HepG2 (cell line): ENCODE measurements at regions not wholly inside any gene's neighbourhood (a gene's known extent, or its start where the extent isn't known, plus 50 kb on each side); places are given as distances from the start of the nearest gene placed in this dataset.

Source experiments
- ATAC-seq: fragments of 200-7000 bp; cut with Tn5 transposase; 3 replicates; pipeline ENCODE4 v1.9.1; 2020; ENCODE audit warnings: mild to moderate bottlenecking, moderate library complexity
- BruUV-seq: library from RNA; stranded (reverse); fragments of 400-500 nt; replicated peaks from 2 replicates; lab custom pipeline; 2021; lab: Mats Ljungman, UMichigan
- CTCF ChIA-PET: fragments of 300-600 bp; formaldehyde crosslinking; extraction: SDS; loops from one replicate; lab custom pipeline; 2021; ENCODE audit warnings: low total read pairs, inconsistent platforms, low intra/inter-chr PET ratio; lab: Yijun Ruan, JAX
- POLR2A ChIA-PET: fragments of 350-600 bp; sonication (Branson Sonifier 250); formaldehyde crosslinking; loops from one replicate; lab custom pipeline; 2020; ENCODE audit warnings: antibody characterized with exemption, inconsistent platforms; lab: Yijun Ruan, JAX
- DNase-seq: peaks from one replicate; pipeline ENCODE4 v3.0.0-alpha.2; 2015; ENCODE audit warnings: low spot score
- FAIRE-seq: peaks from 3 replicates; lab custom pipeline; 2011; peaks lifted over from hg19 to GRCh38; lab: Jason Lieb, UNC
- H2AFZ ChIP-seq: one replicate; pipeline ENCODE4 v1.6.1; 2011; ENCODE audit warnings: low read length, inconsistent platforms
- H3K27ac ChIP-seq: fragments of 300-600 bp; 3 replicates; pipeline ENCODE4 v1.8.0; 2011; ENCODE audit warnings: mixed run types, mild to moderate bottlenecking, mixed read lengths, low read length, inconsistent platforms; ENCODE audit not compliant: insufficient read depth; ENCODE audit errors: extremely low read length
- H3K27me3 ChIP-seq, 2 experiments: fragments of 200-600 bp in 1 of 2; 2 replicates in 1 of 2; 3 replicates in 1 of 2; pipeline versions ENCODE4 v1.6.0 to v1.8.0; 2011; ENCODE audit warnings: low read length in 2 of 2, mild to moderate bottlenecking in 2 of 2, moderate library complexity in 2 of 2, inconsistent platforms in 1 of 2; ENCODE audit not compliant: insufficient read depth in 2 of 2, control insufficient read depth in 1 of 2
- H3K36me3 ChIP-seq, 2 experiments: fragments of 200-600 bp in 1 of 2; replicated peaks in 1 of 2; 2 replicates in 1 of 2; 3 replicates in 1 of 2; pipeline versions ENCODE4 v1.5.1 to v1.8.0; 2011; ENCODE audit warnings: low read length in 2 of 2, inconsistent platforms in 1 of 2; ENCODE audit not compliant: insufficient read depth in 2 of 2, control insufficient read depth in 1 of 2
- H3K4me1 ChIP-seq: 2 replicates; pipeline ENCODE4 v1.5.1; 2012; ENCODE audit warnings: low read length, inconsistent platforms; ENCODE audit not compliant: insufficient read depth
- H3K4me2 ChIP-seq: 2 replicates; pipeline ENCODE4 v1.6.0; 2011; ENCODE audit warnings: low read depth, low read length, inconsistent platforms
- H3K4me3 ChIP-seq, 3 experiments: fragments of 200-600 bp in 1 of 3; sonication (generic), shearing (Covaris generic) in 1 of 3; replicated peaks in 1 of 3; 2 replicates each; pipeline ENCODE4 v1.5.1; 2011 to 2016; ENCODE audit warnings: low read length in 3 of 3, inconsistent platforms in 2 of 3, low read depth in 2 of 3, mild to moderate bottlenecking in 2 of 3, control low read depth in 1 of 3, mixed read lengths in 1 of 3; ENCODE audit not compliant: insufficient read depth in 1 of 3
- H3K79me2 ChIP-seq: one replicate; pipeline ENCODE4 v1.6.1; 2011; ENCODE audit warnings: low read length, inconsistent platforms; ENCODE audit not compliant: insufficient read depth
- H3K9ac ChIP-seq: 2 replicates; pipeline ENCODE4 v1.6.0; 2011; ENCODE audit warnings: mild to moderate bottlenecking, low read depth, low read length, inconsistent platforms; ENCODE audit not compliant: insufficient read depth
- H3K9me3 ChIP-seq: 2 replicates; pipeline ENCODE4 v1.5.1; 2012; ENCODE audit warnings: mild to moderate bottlenecking, low read length
- H4K20me1 ChIP-seq: 2 replicates; pipeline ENCODE4 v1.6.0; 2011; ENCODE audit warnings: inconsistent platforms, mild to moderate bottlenecking, low read length, moderate library complexity; ENCODE audit not compliant: insufficient read depth
- ARNT2 ChIP-seq: sonication (generic); formaldehyde crosslinking; IDR thresholded peaks from 2 replicates; pipeline ENCODE4 v1.8.0; 2022; ENCODE audit warnings: mild to moderate bottlenecking, low read depth, missing genetic modification reagents, moderate library complexity
- BCLAF1 ChIP-seq: fragments of 450-650 bp; IDR thresholded peaks from 2 replicates; pipeline ENCODE4 v1.6.1; 2017; ENCODE audit warnings: mild to moderate bottlenecking
- HDAC1 ChIP-seq: sonication (generic); formaldehyde crosslinking; IDR thresholded peaks from 2 replicates; pipeline ENCODE4 v1.5.1; 2020; ENCODE audit warnings: mild to moderate bottlenecking, missing genetic modification reagents
- MAZ ChIP-seq, 2 experiments: sonication (generic) in 1 of 2; formaldehyde crosslinking in 1 of 2; IDR thresholded peaks; 2 replicates each; pipeline versions ENCODE4 v1.5.0 to v1.6.1; 2012 to 2020; ENCODE audit warnings: low read depth in 2 of 2, mild to moderate bottlenecking in 2 of 2, borderline replicate concordance in 1 of 2, improper control_type of control experiment in 1 of 2, low read length in 1 of 2, missing genetic modification reagents in 1 of 2, moderate library complexity in 1 of 2
- POGZ ChIP-seq: sonication (generic); formaldehyde crosslinking; IDR thresholded peaks from 2 replicates; pipeline ENCODE4 v1.4.0; 2020; ENCODE audit warnings: mild to moderate bottlenecking, missing genetic modification reagents
- TRIM22 ChIP-seq: fragments of 450-650 bp; IDR thresholded peaks from 2 replicates; pipeline ENCODE4 v1.6.1; 2017
- ZNF138 ChIP-seq: sonication (generic); formaldehyde crosslinking; IDR thresholded peaks from 2 replicates; pipeline ENCODE4 v1.5.0; 2020; ENCODE audit warnings: mild to moderate bottlenecking, low read depth, missing genetic modification reagents
- ZNF17 ChIP-seq: sonication (generic); formaldehyde crosslinking; IDR thresholded peaks from 2 replicates; pipeline ENCODE4 v1.5.0; 2020; ENCODE audit warnings: mild to moderate bottlenecking, missing genetic modification reagents
- ZNF224 ChIP-seq: sonication (generic); formaldehyde crosslinking; IDR thresholded peaks from 2 replicates; pipeline ENCODE4 v1.5.0; 2020; ENCODE audit warnings: mild to moderate bottlenecking, missing genetic modification reagents
- ZNF276 ChIP-seq: sonication (generic); formaldehyde crosslinking; IDR thresholded peaks from 2 replicates; pipeline ENCODE4 v1.4.0; 2020; ENCODE audit warnings: mild to moderate bottlenecking, low read depth, missing genetic modification reagents
- ZNF329 ChIP-seq: sonication (generic); formaldehyde crosslinking; IDR thresholded peaks from 2 replicates; pipeline ENCODE4 v1.9.0; 2021; ENCODE audit warnings: low read depth, mild to moderate bottlenecking, missing genetic modification reagents
- ZNF367 ChIP-seq: sonication (generic); formaldehyde crosslinking; IDR thresholded peaks from 2 replicates; pipeline ENCODE4 v1.4.0; 2020; ENCODE audit warnings: missing genetic modification reagents, borderline replicate concordance
- ZNF580 ChIP-seq: IDR thresholded peaks from 2 replicates; pipeline ENCODE4 v1.6.1; 2016; ENCODE audit warnings: low read depth, borderline replicate concordance
- ZSCAN25 ChIP-seq: sonication (generic); formaldehyde crosslinking; IDR thresholded peaks from 2 replicates; pipeline ENCODE4 v1.8.0; 2022; ENCODE audit warnings: mild to moderate bottlenecking, missing genetic modification reagents
- WGBS: methylation state at CpG from one replicate; pipeline ENCODE4 v1.1.6; 2017; ENCODE audit warnings: low lambda C conversion rate; 5-methylcytosine and 5-hydroxymethylcytosine counted together
- in situ Hi-C: cut with HindIII; loops from 2 replicates; pipeline ENCODE4 v1.10.0; 2017; ENCODE audit warnings: low pct_unique_long_range_greater_than_20kb; ENCODE audit not compliant: extremely low pct_ligation_motif_present
- intact Hi-C: fragments of 100-400 bp; cut with micrococcal nuclease; formaldehyde crosslinking; loops from one replicate; pipeline ENCODE4 v1.10.0; 2022; ENCODE audit not compliant: unreplicated experiment

- no peak for TF ChIP-seq ZNF276 (CRISPR knock-in tag)
- TF ChIP-seq BCLAF1: no peak
- TF ChIP-seq ZSCAN25 (CRISPR knock-in tag): no peak
- no peak for TF ChIP-seq POGZ
- no peak for TF ChIP-seq ARNT2 (CRISPR knock-in tag)
- TF ChIP-seq ZNF17: no peak
- no peak for TF ChIP-seq ZNF138 (CRISPR knock-in tag)
These were observed 860.8 kb downstream of the BRINP3 start (continued) for GRCh38 chr1:189616893-189617292.

- H3K27me3 ChIP-seq: no peaks in the 10 kb centered on the region; a peak in 1 of 5 replicates
- no peak for TF ChIP-seq ZNF329 (CRISPR knock-in tag)
- no peak for TF ChIP-seq HDAC1
- TF ChIP-seq TRIM22: no peak
- no peak for TF ChIP-seq MAZ (IDR thresholded peaks at IDR 0.05; ENCODE audit: borderline replicate concordance, low read depth, low read length)
- TF ChIP-seq MAZ (CRISPR knock-in tag; IDR thresholded peaks at IDR 0.05; ENCODE audit: low read depth): no peak
- TF ChIP-seq ZNF224 (CRISPR knock-in tag): no peak
- TF ChIP-seq ZNF580 (CRISPR knock-in tag): no peak
- TF ChIP-seq ZNF367: no peak
- CTCF ChIA-PET: no interaction called here
- no peaks in the 10 kb centered on the region for H4K20me1 ChIP-seq
- no peaks in the 10 kb centered on the region for H3K4me1 ChIP-seq
- no peak overlapping the region for H3K4me2 ChIP-seq
- FAIRE-seq: no peak
- 0% methylated on average over 3 of the region's 3 CpGs for WGBS
- no peak overlapping the region for H3K4me3 ChIP-seq
- H3K27ac ChIP-seq: no peak overlapping the region
- BruUV-seq: no TSS peak
- intact Hi-C loops (loop anchor here (5.0 kb wide), 1 partner anchor 1492 kb away; no protein-coding TSS in a partner anchor), in situ Hi-C loops (no loop called here)
- no peaks in the 10 kb centered on the region for H3K79me2 ChIP-seq
- H2AFZ ChIP-seq: no peak overlapping the region
- POLR2A ChIA-PET: no interaction called here
- no peak overlapping the region for H3K9ac ChIP-seq
- H3K36me3 ChIP-seq: no peaks in the 10 kb centered on the region
- peak; percentile 15 for DNase-seq
- no peak for ATAC-seq
- H3K9me3 ChIP-seq: no peaks in the 10 kb centered on the region
These were observed 857.9 kb downstream of the BRINP3 start for GRCh38 chr1:189619682-189620332.
